ENCODE measurements at regions not wholly inside any gene's neighbourhood (a gene's known extent, or its start where the extent isn't known, plus 50 kb on each side); places are given as distances from the start of the nearest gene placed in this dataset.

- Histone ChIP-seq H3K36me3 (ENCODE audit: low read depth) (no peaks in the 10 kb centered on the region), H3K9me3 (peaks cover 19% of the 10 kb centered on the region), H3K4me1 (ENCODE audit: low read depth) (no peaks in the 10 kb centered on the region), H3K4me3 (no peak overlapping the region)
- intact Hi-C loops (cut with DNase I, micrococcal nuclease), result no loop called here
- TF ChIP-seq, protein P1, sequence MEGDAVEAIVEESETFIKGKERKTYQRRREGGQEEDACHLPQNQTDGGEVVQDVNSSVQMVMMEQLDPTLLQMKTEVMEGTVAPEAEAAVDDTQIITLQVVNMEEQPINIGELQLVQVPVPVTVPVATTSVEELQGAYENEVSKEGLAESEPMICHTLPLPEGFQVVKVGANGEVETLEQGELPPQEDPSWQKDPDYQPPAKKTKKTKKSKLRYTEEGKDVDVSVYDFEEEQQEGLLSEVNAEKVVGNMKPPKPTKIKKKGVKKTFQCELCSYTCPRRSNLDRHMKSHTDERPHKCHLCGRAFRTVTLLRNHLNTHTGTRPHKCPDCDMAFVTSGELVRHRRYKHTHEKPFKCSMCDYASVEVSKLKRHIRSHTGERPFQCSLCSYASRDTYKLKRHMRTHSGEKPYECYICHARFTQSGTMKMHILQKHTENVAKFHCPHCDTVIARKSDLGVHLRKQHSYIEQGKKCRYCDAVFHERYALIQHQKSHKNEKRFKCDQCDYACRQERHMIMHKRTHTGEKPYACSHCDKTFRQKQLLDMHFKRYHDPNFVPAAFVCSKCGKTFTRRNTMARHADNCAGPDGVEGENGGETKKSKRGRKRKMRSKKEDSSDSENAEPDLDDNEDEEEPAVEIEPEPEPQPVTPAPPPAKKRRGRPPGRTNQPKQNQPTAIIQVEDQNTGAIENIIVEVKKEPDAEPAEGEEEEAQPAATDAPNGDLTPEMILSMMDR (IDR thresholded peaks at IDR 0.05), result no peak
- ATAC-seq (no peak), DNase-seq (no peak)
Measured at GRCh38 chr10:36450380-36450779, 675.0 kb upstream of the ANKRD30A start.

DNA sequence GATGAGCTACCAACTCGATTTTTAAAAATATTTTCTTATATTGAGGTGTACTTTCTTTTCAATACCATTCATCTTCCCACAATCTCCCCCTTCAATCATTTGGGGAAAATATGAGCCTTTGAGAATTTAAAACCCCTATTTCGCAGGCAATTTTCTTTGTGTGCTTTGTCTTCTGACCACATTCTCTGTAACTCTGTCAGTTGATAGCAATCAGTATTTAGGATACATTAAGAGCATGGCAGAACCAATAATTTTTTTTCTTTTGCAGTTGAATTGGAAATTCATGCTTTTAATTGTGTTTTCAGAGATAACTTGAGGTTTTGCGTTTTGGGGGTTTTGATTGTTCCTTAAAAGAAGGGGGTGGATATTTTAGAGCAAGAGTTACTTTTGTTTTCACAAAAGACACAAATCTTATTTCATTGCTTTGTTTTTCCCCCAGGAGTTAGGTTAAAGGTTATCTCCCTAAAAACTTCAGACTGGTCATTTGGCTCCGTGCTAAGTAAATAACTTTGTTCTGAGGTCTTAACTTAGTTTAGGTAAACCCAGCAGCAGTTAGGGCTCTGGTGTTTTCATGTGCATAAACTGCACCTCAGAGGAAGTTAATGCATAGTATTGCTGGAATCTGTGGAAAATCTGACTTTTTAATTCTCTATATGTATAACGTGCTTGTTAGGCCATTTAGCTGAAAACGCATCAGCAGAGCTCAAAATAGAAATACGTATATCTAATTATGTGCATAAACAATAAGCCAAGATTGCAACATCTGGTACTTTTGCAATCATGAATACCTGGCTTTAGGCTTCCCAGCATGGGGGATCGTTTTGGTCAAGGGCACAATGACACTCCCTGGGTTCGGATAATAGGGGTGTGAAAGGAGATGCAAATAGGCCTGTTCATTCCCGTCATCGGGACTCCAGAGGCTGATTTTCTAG lies 676.4 kb upstream of the ANKRD30A start:
- Histone ChIP-seq H3K4me1 (ENCODE audit: low read depth) (no peaks in the 10 kb centered on the region), H3K4me3 (no peak overlapping the region), H3K36me3 (ENCODE audit: low read depth) (no peaks in the 10 kb centered on the region), H3K9me3 (peaks cover 13% of the 10 kb centered on the region)
- no peak for ATAC-seq
- TF ChIP-seq, protein P1 (IDR thresholded peaks at IDR 0.05), result no peak
- DNase-seq, result no peak
- intact Hi-C loops (cut with DNase I, micrococcal nuclease), result no loop called here

DNA sequence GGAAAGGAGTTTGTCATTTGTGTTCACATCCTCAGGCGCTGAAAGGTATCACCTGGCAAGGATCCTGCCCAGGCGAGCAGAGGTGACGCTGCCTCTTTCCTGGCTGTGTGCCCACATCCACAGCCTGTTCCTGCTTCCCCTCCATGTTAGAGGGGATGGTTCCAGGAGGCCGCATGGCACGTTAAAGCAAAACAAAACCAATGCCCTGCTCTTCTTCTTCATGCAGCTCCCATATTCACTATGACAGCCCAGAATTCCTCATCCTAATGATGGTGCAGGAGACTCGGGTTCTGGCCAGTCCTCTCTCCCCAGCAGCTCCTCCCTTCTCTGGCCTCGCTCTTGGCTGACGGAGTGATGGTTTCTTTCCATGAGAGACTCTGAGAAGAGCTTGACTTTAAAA lies 678.5 kb upstream of the ANKRD30A start:
- ATAC-seq, result no peak
- peaks cover 31% of the 10 kb centered on the region for H3K9me3 ChIP-seq
- TF ChIP-seq, protein P1 (IDR thresholded peaks at IDR 0.05), result no peak
- H3K36me3 ChIP-seq (ENCODE audit: low read depth), result no peaks in the 10 kb centered on the region
- H3K4me1 ChIP-seq (ENCODE audit: low read depth), result no peaks in the 10 kb centered on the region
- no peak overlapping the region for H3K4me3 ChIP-seq
- no peak for DNase-seq
- intact Hi-C loops (cut with DNase I, micrococcal nuclease), result no loop called here

DNA sequence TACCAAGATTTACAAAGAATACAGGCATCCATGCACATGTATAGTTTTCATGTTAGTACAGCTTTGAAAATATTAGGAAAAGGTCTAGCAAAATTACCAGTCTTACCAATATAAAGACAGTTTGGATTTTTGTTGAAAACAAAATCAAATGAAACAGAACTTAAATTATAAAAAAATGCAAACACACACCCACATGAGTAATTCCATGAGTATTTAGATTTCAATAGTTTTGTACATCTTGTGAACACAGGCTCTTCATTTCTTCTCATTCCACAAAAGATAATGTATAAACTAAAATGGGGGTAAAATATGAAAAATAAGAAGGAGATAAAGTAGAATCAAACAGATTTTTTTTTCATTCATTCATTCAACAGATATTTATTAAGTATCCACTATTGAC lies 682.2 kb upstream of the ANKRD30A start:
- intact Hi-C loops (cut with DNase I, micrococcal nuclease), result no loop called here
- H3K4me3 ChIP-seq, result no peak overlapping the region
- no peaks in the 10 kb centered on the region for H3K36me3 ChIP-seq (ENCODE audit: low read depth)
- no peaks in the 10 kb centered on the region for H3K4me1 ChIP-seq (ENCODE audit: low read depth)
- ATAC-seq (no peak), DNase-seq (no peak)
- TF ChIP-seq, protein P1 (IDR thresholded peaks at IDR 0.05), result no peak
- peaks cover 40% of the 10 kb centered on the region for H3K9me3 ChIP-seq

DNA sequence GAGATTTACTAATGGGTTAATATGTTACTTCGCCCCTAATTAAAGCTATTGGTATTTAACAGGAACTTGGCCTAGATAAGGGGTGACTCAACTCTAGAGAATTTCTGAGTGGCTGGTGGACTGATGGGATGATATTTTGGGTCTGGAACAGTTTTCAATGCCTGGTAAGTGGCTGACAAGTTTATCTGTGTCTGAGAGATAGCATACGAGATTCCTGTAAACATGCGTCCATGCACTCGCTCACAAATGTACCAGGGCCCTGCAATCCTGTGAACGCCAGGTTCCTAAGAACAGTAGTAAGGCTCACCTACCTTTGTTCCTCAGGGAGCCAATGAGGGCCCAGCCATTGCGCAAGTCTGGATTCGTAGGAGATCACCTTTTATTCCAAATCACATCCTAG lies 683.8 kb upstream of the ANKRD30A start:
- DNase-seq, result no peak
- ATAC-seq, result no peak
- H3K4me3 ChIP-seq, result no peak overlapping the region
- intact Hi-C loops (cut with DNase I, micrococcal nuclease), result no loop called here
- no peaks in the 10 kb centered on the region for H3K36me3 ChIP-seq (ENCODE audit: low read depth)
- TF ChIP-seq, protein P1 (IDR thresholded peaks at IDR 0.05), result no peak
- H3K4me1 ChIP-seq (ENCODE audit: low read depth), result no peaks in the 10 kb centered on the region
- peaks cover 42% of the 10 kb centered on the region for H3K9me3 ChIP-seq
